ENCODE measurements at regions not wholly inside any gene's neighbourhood (a gene's known extent, or its start where the extent isn't known, plus 50 kb on each side); places are given as distances from the start of the nearest gene placed in this dataset.
"Not testable (repeated sequence)": the region's sequence is repeated elsewhere in the genome, so short reads cannot be mapped to it uniquely, and the experiment has no call there.

DNA sequence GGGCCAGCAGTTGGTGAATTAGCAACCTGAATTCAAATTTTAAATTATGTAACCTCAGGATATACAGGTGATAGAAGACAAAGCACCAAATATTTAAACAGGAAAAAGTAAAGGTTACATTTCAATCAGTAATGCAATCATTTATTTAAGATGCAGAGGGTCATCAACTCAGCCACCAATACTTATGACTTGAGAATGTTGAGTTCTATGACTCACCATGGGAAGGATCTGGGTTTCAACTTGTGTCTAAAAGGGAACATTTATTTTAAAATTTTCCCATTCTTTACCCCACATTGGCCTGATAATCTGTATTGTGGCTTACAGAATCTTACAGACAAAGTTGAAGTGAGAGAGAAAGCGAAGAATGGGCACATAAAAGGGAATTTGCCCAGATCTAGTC is 418.0 kb downstream of the NDFIP2 start:
- ATAC-seq, result no peak
- 94 to 100% methylated on average over 1 of the region's 1 CpG for WGBS, 2 donors (ENCODE audit: low coverage in 1 of 2)
- TF ChIP-seq POLR2AphosphoS5 (IDR thresholded peaks at IDR 0.05) (no peak), EP300 (IDR thresholded peaks at IDR 0.05) (no peak), POLR2A (IDR thresholded peaks at IDR 0.05) (no peak)
- TF ChIP-seq, protein P1, sequence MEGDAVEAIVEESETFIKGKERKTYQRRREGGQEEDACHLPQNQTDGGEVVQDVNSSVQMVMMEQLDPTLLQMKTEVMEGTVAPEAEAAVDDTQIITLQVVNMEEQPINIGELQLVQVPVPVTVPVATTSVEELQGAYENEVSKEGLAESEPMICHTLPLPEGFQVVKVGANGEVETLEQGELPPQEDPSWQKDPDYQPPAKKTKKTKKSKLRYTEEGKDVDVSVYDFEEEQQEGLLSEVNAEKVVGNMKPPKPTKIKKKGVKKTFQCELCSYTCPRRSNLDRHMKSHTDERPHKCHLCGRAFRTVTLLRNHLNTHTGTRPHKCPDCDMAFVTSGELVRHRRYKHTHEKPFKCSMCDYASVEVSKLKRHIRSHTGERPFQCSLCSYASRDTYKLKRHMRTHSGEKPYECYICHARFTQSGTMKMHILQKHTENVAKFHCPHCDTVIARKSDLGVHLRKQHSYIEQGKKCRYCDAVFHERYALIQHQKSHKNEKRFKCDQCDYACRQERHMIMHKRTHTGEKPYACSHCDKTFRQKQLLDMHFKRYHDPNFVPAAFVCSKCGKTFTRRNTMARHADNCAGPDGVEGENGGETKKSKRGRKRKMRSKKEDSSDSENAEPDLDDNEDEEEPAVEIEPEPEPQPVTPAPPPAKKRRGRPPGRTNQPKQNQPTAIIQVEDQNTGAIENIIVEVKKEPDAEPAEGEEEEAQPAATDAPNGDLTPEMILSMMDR (IDR thresholded peaks at IDR 0.05), result no peak

DNA sequence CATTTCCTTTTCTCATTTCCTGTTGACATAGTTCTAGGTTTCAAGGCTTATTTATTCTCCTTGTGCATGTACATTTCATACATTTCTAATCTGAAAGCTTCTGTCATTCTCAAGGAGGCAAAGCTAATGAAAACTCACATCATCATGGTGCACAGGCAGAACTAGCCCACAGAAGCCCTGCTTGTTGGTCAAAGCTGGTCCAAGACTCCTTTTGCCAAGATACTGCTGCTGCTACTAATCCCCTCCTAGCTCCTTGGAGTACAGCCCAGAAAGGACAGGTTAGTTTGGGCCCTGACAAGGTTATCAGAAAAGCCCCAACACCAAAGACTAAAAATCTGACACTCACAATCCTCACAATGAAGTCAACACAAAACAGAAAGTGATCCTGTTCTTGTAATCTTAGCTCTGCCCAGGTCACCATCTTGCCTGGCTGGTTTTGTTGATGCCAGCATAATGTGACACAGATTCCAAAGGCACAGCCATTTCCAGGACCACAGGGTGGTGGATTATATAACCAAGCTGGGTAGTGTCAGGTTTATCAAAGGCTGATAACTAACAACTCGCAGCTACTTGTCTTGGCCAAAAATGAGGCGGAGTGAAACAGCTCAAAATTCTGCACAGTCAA is 417.4 kb downstream of the NDFIP2 start:
- Histone ChIP-seq H3K36me3 (no peaks in the 10 kb centered on the region), H3K9me3 (no peaks in the 10 kb centered on the region), H3K4me1 (no peaks in the 10 kb centered on the region), H3K4me3 (no peak overlapping the region), H3K27ac (no peak overlapping the region), H3K27me3 (no peaks in the 10 kb centered on the region)
- TF ChIP-seq POLR2AphosphoS5 (IDR thresholded peaks at IDR 0.05) (no peak), POLR2A (IDR thresholded peaks at IDR 0.05) (no peak), EP300 (IDR thresholded peaks at IDR 0.05) (no peak)
- TF ChIP-seq, protein P1 (IDR thresholded peaks at IDR 0.05), result no peak
- WGBS, 2 donors (ENCODE audit: low coverage in 1 of 2), result 75% methylated on average over 2 of the region's 2 CpGs; no CpG with 5 or more reads in 1 of the 2 donors
- no peak for ATAC-seq

More for the DNA sequence above, 418.0 kb downstream of the NDFIP2 start:
- H3K27ac ChIP-seq, result no peak overlapping the region
- H3K36me3 ChIP-seq, result no peaks in the 10 kb centered on the region
- H3K4me3 ChIP-seq, result no peak overlapping the region
- no peaks in the 10 kb centered on the region for H3K9me3 ChIP-seq
- H3K4me1 ChIP-seq, result no peaks in the 10 kb centered on the region
- no peaks in the 10 kb centered on the region for H3K27me3 ChIP-seq

DNA sequence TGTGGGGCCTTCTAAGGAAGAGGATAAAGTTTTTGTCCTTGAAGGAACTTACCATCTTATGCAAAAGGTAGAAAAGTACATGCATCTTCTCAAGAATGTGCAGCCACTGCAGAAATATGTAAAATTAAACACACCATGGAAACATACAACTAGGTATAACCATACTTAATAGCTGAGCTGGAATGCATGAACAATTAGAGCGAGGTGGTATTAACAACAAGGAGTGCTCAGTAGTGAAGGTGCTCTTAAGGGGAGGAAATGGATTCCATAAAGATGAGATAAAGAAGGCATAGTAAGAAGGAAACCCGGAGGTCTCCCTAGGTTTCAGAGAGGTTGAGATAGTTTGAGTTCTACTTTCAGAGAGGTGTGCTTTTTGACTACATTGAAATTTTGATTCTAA is 415.9 kb downstream of the NDFIP2 start:
- H3K27me3 ChIP-seq, result no peaks in the 10 kb centered on the region
- ATAC-seq, result no peak
- WGBS, 2 donors (ENCODE audit: low coverage in 1 of 2), result 45 to 71% methylated on average over 2 of the region's 2 CpGs
- no peak overlapping the region for H3K27ac ChIP-seq
- no peaks in the 10 kb centered on the region for H3K4me1 ChIP-seq
- no peak overlapping the region for H3K4me3 ChIP-seq
- TF ChIP-seq EP300 (IDR thresholded peaks at IDR 0.05) (no peak), POLR2AphosphoS5 (IDR thresholded peaks at IDR 0.05) (no peak), POLR2A (IDR thresholded peaks at IDR 0.05) (no peak)
- TF ChIP-seq, protein P1 (IDR thresholded peaks at IDR 0.05), result no peak
- H3K36me3 ChIP-seq, result no peaks in the 10 kb centered on the region
- H3K9me3 ChIP-seq, result no peaks in the 10 kb centered on the region

DNA sequence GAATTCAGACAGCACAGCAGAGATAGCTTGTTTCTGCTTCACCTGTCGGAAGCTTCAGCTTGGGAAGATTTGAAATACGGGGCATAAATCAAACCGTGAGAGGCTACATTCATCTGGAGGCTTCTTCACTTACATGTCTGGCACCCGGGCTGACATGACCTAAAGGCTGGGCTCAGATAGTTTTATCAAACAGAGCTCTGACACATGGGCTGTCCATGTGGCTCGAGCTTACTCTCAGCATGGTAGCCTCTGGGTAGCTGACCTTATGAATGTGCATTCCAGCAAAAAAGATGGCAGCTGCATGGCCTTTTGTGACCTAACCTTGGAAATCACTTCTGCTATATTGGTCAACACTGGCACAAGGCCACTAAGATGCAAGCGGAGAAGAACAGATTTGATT is 414.5 kb downstream of the NDFIP2 start:
- TF ChIP-seq EP300 (IDR thresholded peaks at IDR 0.05) (no peak), POLR2A (IDR thresholded peaks at IDR 0.05) (no peak), POLR2AphosphoS5 (IDR thresholded peaks at IDR 0.05) (no peak)
- TF ChIP-seq, protein P1 (IDR thresholded peaks at IDR 0.05), result no peak
- 97 to 100% methylated on average over 4 to 5 of the region's 6 CpGs for WGBS, 2 donors (ENCODE audit: low coverage in 1 of 2)
- no peak overlapping the region for H3K4me3 ChIP-seq
- H3K27ac ChIP-seq, result no peak overlapping the region
- no peak for ATAC-seq
- H3K4me1 ChIP-seq, result no peaks in the 10 kb centered on the region
- H3K27me3 ChIP-seq, result no peaks in the 10 kb centered on the region
- H3K9me3 ChIP-seq, result no peaks in the 10 kb centered on the region
- H3K36me3 ChIP-seq, result no peaks in the 10 kb centered on the region

DNA sequence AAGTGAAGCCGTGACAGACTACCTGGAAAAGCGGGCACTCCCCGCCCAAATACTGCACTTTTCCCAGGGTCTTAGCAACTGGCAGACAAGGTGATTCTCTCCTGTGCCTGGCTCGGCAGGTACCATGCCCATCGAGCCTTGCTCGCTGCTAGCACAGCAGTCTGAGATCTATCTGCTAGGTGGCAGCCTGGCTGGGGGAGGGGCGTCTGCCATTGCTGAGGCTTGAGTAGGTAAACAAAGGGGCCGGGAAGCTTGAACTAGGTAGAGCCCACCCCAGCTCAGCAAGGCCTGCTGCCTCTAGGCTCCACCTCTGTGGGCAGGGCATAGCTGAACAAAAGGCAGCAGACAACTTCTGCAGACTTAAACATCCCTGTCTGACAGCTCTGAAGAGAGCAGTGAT is 406.3 kb downstream of the NDFIP2 start:
- H3K4me3 ChIP-seq, H3K36me3 ChIP-seq, H3K9me3 ChIP-seq, H3K4me1 ChIP-seq, H3K27ac ChIP-seq, ATAC-seq, H3K27me3 ChIP-seq: not testable (repeated sequence)
- WGBS, 2 donors (ENCODE audit: low coverage in 1 of 2), result 100% methylated on average over 2 of the region's 8 CpGs; no CpG with 5 or more reads in 1 of the 2 donors

Data from gastroesophageal sphincter (tissue), 4 donors.